Liver (tissue), 8 donors: ENCODE measurements at regions not wholly inside any gene's neighbourhood (a gene's known extent, or its start where the extent isn't known, plus 50 kb on each side); places are given as distances from the start of the nearest gene placed in this dataset.

Source experiments
- DNase-seq: peaks from one replicate; pipeline ENCODE4 v3.0.0-alpha.2; 2017; ENCODE audit warnings: low spot score
- H3K27ac ChIP-seq, 2 donors: one replicate each; pipeline ENCODE4 v1.7.0; 2013; ENCODE audit warnings: inconsistent platforms in 2 of 2, low read length in 2 of 2, control low read depth in 1 of 2, low read depth in 1 of 2, mild to moderate bottlenecking in 1 of 2
- H3K27me3 ChIP-seq, 4 donors: one replicate each; pipeline versions ENCODE4 v1.6.1 to v1.7.0; 2013; ENCODE audit warnings: low read length in 3 of 4, inconsistent platforms in 1 of 4, mild to moderate bottlenecking in 1 of 4, moderate library complexity in 1 of 4; ENCODE audit not compliant: control insufficient read depth in 4 of 4, insufficient read depth in 4 of 4
- H3K36me3 ChIP-seq, 4 donors: one replicate each; pipeline versions ENCODE4 v1.6.1 to v1.7.0; 2013; ENCODE audit warnings: low read length in 3 of 4, mild to moderate bottlenecking in 3 of 4, low read depth in 1 of 4, moderate library complexity in 1 of 4; ENCODE audit not compliant: control insufficient read depth in 4 of 4, insufficient read depth in 3 of 4
- H3K4me1 ChIP-seq, 4 donors: one replicate each; pipeline versions ENCODE4 v1.6.1 to v1.7.0; 2013; ENCODE audit warnings: low read length in 3 of 4, mild to moderate bottlenecking in 3 of 4, moderate library complexity in 1 of 4; ENCODE audit not compliant: control insufficient read depth in 4 of 4, insufficient read depth in 4 of 4
- H3K4me3 ChIP-seq, 3 donors: one replicate each; pipeline versions ENCODE4 v1.6.1 to v1.7.0; 2013; ENCODE audit warnings: low read length in 3 of 3, control low read depth in 1 of 3, low read depth in 1 of 3, mild to moderate bottlenecking in 1 of 3
- H3K9ac ChIP-seq, 2 donors: one replicate each; pipeline ENCODE4 v1.7.0; 2013; ENCODE audit warnings: low read length in 2 of 2, mild to moderate bottlenecking in 2 of 2, moderate library complexity in 2 of 2, control low read depth in 1 of 2, low read depth in 1 of 2
- H3K9me3 ChIP-seq, 4 donors: one replicate each; pipeline versions ENCODE4 v1.6.1 to v1.7.0; 2013; ENCODE audit warnings: low read length in 3 of 4; ENCODE audit not compliant: control insufficient read depth in 4 of 4
- EGR1 ChIP-seq, 2 donors: IDR thresholded peaks; 2 replicates each; pipeline ENCODE4 v1.6.1; 2016 to 2018; ENCODE audit warnings: antibody characterized with exemption in 2 of 2, low read depth in 2 of 2
- FOXA1 ChIP-seq: IDR thresholded peaks from 2 replicates; pipeline ENCODE4 v1.6.1; 2016; ENCODE audit warnings: antibody characterized with exemption
- FOXA2 ChIP-seq: IDR thresholded peaks from 2 replicates; pipeline ENCODE4 v1.6.1; 2016; ENCODE audit warnings: antibody characterized with exemption
- GABPA ChIP-seq, 2 donors: IDR thresholded peaks in 1 of 2; conservative IDR thresholded peaks in 1 of 2; 2 replicates each; pipeline ENCODE4 v1.6.1; 2016; ENCODE audit warnings: antibody characterized with exemption in 2 of 2, mild to moderate bottlenecking in 1 of 2, moderate library complexity in 1 of 2
- HNF4A ChIP-seq, 2 donors: conservative IDR thresholded peaks; 2 replicates each; pipeline ENCODE4 v1.6.1; 2016; ENCODE audit warnings: antibody characterized with exemption in 2 of 2, mild to moderate bottlenecking in 2 of 2
- HNF4G ChIP-seq: IDR thresholded peaks from 2 replicates; pipeline ENCODE4 v1.6.1; 2016; ENCODE audit warnings: antibody characterized with exemption
- JUND ChIP-seq, 2 donors: IDR thresholded peaks; 2 replicates each; pipeline ENCODE4 v1.6.1; 2016; ENCODE audit warnings: antibody characterized with exemption in 2 of 2
- NR2F2 ChIP-seq: IDR thresholded peaks from 2 replicates; pipeline ENCODE4 v1.6.1; 2016; ENCODE audit warnings: antibody characterized with exemption
- RAD21 ChIP-seq, 2 donors: IDR thresholded peaks; 2 replicates each; pipeline ENCODE4 v1.6.1; 2016; ENCODE audit warnings: antibody characterized with exemption in 2 of 2, mild to moderate bottlenecking in 2 of 2
- RXRA ChIP-seq, 2 donors: IDR thresholded peaks; 2 replicates each; pipeline ENCODE4 v1.6.1; 2017 to 2018; ENCODE audit warnings: antibody characterized with exemption in 2 of 2, mild to moderate bottlenecking in 1 of 2
- SP1 ChIP-seq: IDR thresholded peaks from 2 replicates; pipeline ENCODE4 v1.6.1; 2018; ENCODE audit warnings: antibody characterized with exemption, mild to moderate bottlenecking
- TAF1 ChIP-seq: conservative IDR thresholded peaks from 2 replicates; pipeline ENCODE4 v1.6.1; 2016; ENCODE audit warnings: antibody characterized with exemption, mild to moderate bottlenecking
- YY1 ChIP-seq: IDR thresholded peaks from 2 replicates; pipeline ENCODE4 v1.6.1; 2016; ENCODE audit warnings: antibody characterized with exemption, mild to moderate bottlenecking
- WGBS: extraction: QIAGEN DNeasy Blood & Tissue Kit; methylation state at CpG from one replicate; pipeline ENCODE4 v1.1.7; 2013; 5-methylcytosine and 5-hydroxymethylcytosine counted together
- TF ChIP-seq, protein P1 (sequence below): fragments of 150-350 bp; IDR thresholded peaks from 2 replicates; pipeline ENCODE4 v1.5.1; 2017; ENCODE audit warnings: improper control_type of control experiment, low read depth, low read length; ENCODE audit not compliant: missing input control
- TF ChIP-seq, protein P2 (sequence below): IDR thresholded peaks from 2 replicates; pipeline ENCODE4 v1.6.1; 2016; ENCODE audit warnings: antibody characterized with exemption, mild to moderate bottlenecking
- TF ChIP-seq, protein P3 (sequence below): IDR thresholded peaks from 2 replicates; pipeline ENCODE4 v1.6.1; 2016; ENCODE audit warnings: antibody characterized with exemption
- TF ChIP-seq, protein P4 (sequence below): IDR thresholded peaks from 2 replicates; pipeline ENCODE4 v1.6.1; 2016; ENCODE audit warnings: antibody characterized with exemption
- TF ChIP-seq, protein P5 (sequence below): IDR thresholded peaks from 2 replicates; pipeline ENCODE4 v1.6.1; 2016; ENCODE audit warnings: antibody characterized with exemption
- donor health status: healthy.
- donor health status: healthy.
- donor health status: healthy.
- donor health status: healthy.
- donor health status: healthy.

DNA sequence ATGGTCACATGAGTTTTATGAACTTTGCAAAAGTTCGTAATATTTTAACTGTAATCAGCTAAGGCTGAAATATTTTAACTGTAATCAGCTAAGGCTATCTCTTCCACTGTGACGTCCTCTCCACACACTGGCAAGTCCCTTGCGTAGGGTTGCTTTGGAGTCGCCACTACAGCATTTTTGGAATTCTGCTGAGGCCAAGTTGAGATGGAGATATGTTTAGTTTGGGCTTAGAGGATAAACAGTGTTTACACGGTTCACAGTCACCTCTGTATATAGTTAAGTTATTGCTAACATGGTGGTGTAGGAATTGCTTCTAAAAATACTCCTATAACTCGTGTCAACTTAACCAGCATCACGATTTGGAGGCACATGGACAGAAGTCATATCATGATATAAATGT lies 143.6 kb upstream of the SERP2 start:
- H3K4me1 ChIP-seq = no peaks in the 10 kb centered on the region
- H3K9ac ChIP-seq = no peak overlapping the region
- H3K4me3 ChIP-seq = no peak overlapping the region
- no peaks in the 10 kb centered on the region for H3K27me3 ChIP-seq
- TF ChIP-seq EGR1 (IDR thresholded peaks at IDR 0.05; ENCODE audit: low read depth in 2 of 2) = no peak
- TF ChIP-seq SP1 = no peak
- TF ChIP-seq, protein P1, sequence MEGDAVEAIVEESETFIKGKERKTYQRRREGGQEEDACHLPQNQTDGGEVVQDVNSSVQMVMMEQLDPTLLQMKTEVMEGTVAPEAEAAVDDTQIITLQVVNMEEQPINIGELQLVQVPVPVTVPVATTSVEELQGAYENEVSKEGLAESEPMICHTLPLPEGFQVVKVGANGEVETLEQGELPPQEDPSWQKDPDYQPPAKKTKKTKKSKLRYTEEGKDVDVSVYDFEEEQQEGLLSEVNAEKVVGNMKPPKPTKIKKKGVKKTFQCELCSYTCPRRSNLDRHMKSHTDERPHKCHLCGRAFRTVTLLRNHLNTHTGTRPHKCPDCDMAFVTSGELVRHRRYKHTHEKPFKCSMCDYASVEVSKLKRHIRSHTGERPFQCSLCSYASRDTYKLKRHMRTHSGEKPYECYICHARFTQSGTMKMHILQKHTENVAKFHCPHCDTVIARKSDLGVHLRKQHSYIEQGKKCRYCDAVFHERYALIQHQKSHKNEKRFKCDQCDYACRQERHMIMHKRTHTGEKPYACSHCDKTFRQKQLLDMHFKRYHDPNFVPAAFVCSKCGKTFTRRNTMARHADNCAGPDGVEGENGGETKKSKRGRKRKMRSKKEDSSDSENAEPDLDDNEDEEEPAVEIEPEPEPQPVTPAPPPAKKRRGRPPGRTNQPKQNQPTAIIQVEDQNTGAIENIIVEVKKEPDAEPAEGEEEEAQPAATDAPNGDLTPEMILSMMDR = no peak
- TF ChIP-seq FOXA1 = no peak
- no peak for TF ChIP-seq JUND (IDR thresholded peaks at IDR 0.05)
- TF ChIP-seq RAD21 (IDR thresholded peaks at IDR 0.05) = no peak
- no peak for TF ChIP-seq YY1
- TF ChIP-seq NR2F2 = no peak
- no peak for TF ChIP-seq RXRA (IDR thresholded peaks at IDR 0.05)
- TF ChIP-seq, protein P2, sequence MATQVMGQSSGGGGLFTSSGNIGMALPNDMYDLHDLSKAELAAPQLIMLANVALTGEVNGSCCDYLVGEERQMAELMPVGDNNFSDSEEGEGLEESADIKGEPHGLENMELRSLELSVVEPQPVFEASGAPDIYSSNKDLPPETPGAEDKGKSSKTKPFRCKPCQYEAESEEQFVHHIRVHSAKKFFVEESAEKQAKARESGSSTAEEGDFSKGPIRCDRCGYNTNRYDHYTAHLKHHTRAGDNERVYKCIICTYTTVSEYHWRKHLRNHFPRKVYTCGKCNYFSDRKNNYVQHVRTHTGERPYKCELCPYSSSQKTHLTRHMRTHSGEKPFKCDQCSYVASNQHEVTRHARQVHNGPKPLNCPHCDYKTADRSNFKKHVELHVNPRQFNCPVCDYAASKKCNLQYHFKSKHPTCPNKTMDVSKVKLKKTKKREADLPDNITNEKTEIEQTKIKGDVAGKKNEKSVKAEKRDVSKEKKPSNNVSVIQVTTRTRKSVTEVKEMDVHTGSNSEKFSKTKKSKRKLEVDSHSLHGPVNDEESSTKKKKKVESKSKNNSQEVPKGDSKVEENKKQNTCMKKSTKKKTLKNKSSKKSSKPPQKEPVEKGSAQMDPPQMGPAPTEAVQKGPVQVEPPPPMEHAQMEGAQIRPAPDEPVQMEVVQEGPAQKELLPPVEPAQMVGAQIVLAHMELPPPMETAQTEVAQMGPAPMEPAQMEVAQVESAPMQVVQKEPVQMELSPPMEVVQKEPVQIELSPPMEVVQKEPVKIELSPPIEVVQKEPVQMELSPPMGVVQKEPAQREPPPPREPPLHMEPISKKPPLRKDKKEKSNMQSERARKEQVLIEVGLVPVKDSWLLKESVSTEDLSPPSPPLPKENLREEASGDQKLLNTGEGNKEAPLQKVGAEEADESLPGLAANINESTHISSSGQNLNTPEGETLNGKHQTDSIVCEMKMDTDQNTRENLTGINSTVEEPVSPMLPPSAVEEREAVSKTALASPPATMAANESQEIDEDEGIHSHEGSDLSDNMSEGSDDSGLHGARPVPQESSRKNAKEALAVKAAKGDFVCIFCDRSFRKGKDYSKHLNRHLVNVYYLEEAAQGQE = no peak
- no peak for TF ChIP-seq GABPA (IDR thresholded peaks at IDR 0.05 in 1 of 2, conservative IDR thresholded peaks at IDR 0.05 in 1 of 2)
- TF ChIP-seq HNF4G = no peak
- TF ChIP-seq, protein P3, sequence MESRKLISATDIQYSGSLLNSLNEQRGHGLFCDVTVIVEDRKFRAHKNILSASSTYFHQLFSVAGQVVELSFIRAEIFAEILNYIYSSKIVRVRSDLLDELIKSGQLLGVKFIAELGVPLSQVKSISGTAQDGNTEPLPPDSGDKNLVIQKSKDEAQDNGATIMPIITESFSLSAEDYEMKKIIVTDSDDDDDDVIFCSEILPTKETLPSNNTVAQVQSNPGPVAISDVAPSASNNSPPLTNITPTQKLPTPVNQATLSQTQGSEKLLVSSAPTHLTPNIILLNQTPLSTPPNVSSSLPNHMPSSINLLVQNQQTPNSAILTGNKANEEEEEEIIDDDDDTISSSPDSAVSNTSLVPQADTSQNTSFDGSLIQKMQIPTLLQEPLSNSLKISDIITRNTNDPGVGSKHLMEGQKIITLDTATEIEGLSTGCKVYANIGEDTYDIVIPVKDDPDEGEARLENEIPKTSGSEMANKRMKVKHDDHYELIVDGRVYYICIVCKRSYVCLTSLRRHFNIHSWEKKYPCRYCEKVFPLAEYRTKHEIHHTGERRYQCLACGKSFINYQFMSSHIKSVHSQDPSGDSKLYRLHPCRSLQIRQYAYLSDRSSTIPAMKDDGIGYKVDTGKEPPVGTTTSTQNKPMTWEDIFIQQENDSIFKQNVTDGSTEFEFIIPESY = no peak
- TF ChIP-seq TAF1 = no peak
- no peak for TF ChIP-seq FOXA2
- TF ChIP-seq, protein P4, sequence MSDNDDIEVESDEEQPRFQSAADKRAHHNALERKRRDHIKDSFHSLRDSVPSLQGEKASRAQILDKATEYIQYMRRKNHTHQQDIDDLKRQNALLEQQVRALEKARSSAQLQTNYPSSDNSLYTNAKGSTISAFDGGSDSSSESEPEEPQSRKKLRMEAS = no peak
- TF ChIP-seq, protein P5, sequence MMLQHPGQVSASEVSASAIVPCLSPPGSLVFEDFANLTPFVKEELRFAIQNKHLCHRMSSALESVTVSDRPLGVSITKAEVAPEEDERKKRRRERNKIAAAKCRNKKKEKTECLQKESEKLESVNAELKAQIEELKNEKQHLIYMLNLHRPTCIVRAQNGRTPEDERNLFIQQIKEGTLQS = no peak
- no peak for TF ChIP-seq HNF4A (conservative IDR thresholded peaks at IDR 0.05)
- no peak overlapping the region for H3K27ac ChIP-seq
- no peaks in the 10 kb centered on the region for H3K36me3 ChIP-seq
- WGBS = 86% methylated on average over 7 of the region's 7 CpGs
- DNase-seq = no peak
- H3K9me3 ChIP-seq = no peaks in the 10 kb centered on the region

DNA sequence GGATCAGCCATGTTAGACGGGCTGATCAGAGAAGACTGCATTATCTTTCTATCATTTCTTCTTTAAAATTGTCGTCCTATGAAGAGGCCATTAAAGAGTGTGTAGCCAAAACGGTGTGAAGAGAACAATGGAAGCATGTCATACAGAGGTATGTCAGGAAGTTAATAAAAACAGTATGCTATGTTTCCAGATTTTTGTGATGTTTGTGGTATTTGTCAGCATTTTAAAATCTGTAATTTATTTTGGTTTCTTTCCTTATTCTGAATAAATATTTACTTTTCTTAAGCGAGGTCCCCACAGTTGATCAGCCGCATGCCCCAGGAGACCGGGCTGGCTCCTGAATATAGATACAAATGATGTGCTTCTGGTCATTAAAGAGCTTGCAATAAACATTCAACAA lies 142.9 kb upstream of the SERP2 start:
- 87% methylated on average over 6 of the region's 6 CpGs for whole genome bisulfite sequencing

More for the DNA sequence above, 142.9 kb upstream of the SERP2 start:
- Histone ChIP-seq H3K36me3 (no peaks in the 10 kb centered on the region), H3K27ac (no peak overlapping the region), H3K4me3 (no peak overlapping the region), H3K4me1 (no peaks in the 10 kb centered on the region), H3K27me3 (no peaks in the 10 kb centered on the region), H3K9ac (no peak overlapping the region), H3K9me3 (no peaks in the 10 kb centered on the region)
- no peak for DNase-seq
- TF ChIP-seq HNF4G = no peak
